ENCODE measurements at regions not wholly inside any gene's neighbourhood (a gene's known extent, or its start where the extent isn't known, plus 50 kb on each side); places are given as distances from the start of the nearest gene placed in this dataset.

DNA sequence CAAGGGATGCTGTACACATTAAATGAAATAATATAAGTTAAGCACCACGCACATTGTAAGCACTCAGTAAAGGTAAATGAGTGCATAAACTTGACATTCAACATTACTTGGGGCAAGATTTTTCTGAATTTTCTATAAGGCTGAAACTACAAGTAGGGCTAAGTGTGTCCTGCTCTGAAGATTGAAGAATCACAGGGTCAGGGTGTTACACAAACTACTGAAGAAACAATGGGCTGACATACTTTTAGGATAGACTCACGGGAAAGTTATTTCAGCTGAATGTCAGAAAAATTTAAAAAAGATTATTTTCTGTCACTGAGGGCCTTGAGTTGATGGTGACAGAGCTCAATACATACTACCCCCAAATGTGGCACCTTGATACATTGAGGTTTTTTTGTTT, 644.2 kb upstream of the PLXNA2 start:
- TF ChIP-seq POLR2AphosphoS5 (IDR thresholded peaks at IDR 0.05; ENCODE audit: low read depth, low read length) (no peak), TAF1 (IDR thresholded peaks at IDR 0.05; ENCODE audit: low read depth, low read length) (no peak)

All from GM12891 (cell line).